ENCODE measurements at regions not wholly inside any gene's neighbourhood (a gene's known extent, or its start where the extent isn't known, plus 50 kb on each side); places are given as distances from the start of the nearest gene placed in this dataset.

DNA sequence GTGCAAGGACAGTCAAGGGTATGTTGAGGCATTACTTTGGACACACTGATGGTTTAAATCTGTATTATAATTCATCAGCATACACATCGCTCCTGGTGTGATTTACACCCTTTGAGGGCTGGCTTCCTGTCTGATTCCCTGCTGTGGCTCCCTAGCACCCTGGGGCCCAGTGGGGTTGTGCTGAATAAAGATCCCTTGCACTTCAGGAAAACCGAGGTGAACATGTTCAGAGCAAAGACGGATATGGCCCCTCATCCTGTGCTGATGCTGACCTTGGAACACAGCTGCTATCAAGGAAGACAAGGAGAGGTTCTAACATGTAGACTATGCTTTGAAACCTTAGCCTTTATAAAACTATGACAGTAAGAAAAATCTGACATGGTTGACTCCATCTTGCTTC lies 84.6 kb upstream of the UNC5B start:
- DNase-seq: no peak

DNA sequence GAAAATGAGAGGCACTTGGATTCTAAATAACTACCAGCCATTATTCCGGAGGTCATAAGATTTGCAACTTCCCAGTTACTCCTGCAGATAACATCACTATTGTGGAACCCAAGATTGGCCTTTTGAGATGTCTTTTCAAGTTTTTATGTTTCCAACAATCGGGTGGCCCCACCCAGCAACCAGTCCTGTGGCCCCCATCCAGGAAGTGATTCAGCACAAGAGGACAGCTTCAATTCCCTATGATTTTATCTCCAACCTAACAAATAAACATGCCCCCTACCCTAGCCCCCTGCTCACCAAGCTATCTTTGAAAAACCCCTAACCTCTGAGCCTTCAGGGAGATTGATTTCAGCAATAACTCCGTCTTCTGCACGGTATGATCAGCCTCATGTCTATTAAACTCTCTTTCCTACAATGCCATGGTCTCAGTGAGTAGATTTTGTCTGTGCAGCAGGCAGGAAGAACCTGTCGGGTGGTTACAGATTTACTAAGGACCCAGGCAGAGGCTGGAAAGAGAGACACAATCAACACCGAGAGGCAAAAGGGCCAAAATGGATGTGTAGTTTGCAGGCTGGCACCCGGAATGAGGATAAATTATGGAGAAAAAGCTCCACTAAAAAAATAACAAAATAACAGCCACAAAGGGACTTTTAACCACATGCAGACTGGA lies 83.9 kb upstream of the UNC5B start:
- DNase-seq: no peak

DNA sequence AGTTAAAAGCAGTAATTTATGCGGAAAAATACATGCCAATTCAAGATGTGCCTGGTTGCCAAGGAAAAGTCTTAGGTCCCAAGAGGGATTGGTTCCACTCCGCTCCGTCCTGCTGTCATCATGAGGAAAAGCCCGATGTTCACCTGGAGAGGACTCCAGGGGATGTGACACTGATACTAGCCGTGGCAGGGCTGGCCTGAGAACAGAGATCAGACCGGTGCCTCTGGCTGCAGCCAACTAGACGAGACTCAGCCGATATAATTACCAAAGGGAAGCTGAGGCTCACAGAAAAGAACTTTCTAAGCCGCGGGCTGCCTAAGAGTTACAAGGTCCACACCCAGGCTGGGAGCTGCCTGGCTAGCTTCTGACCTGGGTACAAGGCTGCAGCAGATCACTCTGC lies 81.3 kb upstream of the UNC5B start:
- DNase-seq: no peak

DNA sequence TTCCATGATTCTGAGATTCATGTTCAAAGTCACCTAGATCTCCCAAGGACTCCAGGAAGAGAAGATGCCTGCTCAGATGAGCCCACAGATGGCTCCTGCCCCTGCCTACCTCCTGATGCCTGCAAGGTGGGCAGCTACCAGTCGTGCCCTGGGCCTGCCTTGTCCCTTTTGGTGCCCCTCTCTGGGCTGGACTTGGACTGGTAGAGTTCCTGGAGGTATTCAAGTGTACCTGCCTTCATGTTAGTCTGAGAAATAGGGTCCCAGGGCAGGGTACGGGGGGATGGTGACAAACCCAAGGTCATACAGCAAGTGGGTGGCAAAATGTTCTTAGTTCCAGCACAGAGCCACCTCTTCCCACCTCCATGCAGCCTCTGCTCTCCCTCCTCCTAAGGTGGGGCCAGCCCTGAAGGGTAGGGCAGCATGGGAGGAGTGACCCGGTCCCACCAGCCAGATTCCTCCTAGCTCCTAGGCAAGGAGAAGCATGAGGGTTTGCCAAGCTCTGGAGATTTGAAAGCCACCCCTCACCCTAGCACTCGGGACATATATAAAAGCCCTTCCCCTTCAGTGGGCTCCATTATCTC lies 80.8 kb upstream of the UNC5B start:
- no peak for DNase-seq

DNA sequence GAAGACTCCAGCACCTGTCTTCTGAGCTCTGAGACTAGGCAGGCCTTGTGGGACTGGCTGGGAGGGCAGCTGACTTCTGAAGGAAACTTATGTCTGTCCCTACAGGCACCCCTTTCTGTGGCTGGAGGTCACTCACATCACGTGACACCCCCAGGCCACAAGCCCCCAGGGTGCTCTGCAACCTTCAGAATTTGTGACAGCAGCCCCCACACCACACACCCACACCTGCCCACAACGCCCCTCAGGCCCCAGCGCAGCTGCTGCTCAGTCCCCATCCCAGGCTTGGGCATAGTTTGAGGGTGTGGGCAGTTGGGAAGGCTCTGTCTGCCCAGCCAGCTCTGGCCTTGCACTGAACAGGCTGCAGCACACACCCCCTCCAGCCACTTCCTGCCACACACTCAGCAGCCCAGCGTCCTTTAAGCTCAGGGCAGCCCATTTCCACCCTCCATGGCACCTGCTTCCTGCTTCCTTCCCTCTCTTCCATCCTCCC lies 80.0 kb upstream of the UNC5B start:
- no peak for DNase-seq

DNA sequence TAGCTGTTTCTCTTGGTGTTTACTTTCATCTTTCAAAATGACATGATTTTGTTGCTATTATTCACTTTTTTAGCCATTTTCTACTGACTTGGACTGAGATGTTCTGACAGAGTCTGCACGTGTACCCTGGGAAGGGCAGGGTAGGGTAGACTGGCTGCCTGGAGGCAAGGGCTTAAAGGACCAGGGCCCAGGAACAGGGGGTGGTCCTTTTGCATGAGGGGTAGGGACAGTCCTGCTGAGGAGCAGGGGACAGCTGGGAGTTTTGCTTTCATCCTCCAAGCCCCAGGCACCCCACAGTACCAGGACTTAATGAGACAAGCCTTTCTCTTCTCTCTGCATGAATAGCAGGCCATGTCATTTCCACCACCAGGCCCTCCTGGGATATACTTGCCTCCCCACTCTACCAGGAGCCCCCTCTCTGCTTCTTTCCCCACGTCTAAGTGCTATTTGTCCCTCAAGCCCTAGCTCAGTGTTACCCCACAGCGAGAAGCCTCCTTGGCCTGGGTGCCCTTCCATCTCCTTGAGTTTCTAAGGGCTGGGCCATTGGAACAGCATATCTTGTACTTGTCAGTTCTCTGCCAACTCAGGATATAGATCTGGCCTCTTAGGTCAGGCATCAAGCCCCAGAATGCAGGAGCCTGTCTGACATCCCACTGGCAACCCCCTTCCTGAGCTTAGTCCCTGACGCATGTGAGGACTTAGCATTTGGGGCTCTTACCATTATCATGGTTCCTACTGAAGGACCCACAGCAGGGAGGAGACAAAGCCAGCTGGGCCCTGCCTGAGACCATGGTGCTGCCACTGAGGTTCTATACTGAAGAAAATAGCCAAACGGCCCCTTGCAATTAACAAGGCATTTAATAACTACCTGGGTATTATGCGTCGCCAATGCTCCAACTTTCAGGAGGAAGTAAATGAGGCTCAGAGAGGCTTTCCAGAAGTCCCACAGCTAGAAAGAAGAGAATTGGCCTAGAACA lies 78.4 kb upstream of the UNC5B start:
- DNase-seq: no peak

DNA sequence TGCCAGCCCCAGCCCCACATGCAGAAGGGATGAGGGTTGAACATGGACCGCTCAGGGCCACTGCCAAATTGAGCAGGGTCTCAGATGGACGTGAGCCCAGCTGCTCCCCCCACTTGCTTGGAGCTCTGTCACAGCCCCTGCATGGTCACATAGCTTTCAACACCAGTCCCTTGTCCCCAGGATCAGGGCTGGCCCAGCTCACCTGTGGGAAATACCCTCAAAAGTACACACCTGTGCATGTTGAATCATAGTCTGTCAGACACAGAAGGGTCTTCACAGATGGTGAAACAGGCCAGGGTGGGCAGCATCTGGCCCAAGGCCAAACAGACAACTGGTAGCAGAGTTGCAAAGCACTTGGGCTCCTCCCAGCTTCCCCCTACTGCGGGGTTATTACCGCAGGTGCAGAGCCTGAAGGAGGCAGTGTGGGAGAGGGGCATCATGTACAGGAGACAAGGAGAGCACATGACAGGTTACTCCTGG lies 77.6 kb upstream of the UNC5B start:
- no peak for DNase-seq

DNA sequence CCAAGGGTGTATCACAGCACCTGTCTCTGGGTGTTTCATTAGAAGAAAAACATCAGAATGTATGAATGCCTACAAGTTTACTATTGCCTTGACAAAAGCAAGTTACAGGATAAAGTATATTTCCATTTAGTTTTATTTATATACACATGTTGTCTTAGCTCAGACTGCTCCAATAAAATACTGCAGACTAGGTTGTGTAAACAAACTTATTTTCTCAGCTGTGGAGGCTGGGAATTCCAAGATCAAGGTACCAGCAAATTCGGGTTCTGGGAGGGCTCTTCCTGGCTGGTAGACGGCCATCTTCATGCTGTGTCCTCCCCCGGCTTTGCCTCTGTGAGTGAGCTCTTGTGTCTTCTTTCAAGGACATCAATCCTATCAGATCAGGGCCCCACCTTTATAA lies 77.1 kb upstream of the UNC5B start:
- DNase-seq: no peak

DNA sequence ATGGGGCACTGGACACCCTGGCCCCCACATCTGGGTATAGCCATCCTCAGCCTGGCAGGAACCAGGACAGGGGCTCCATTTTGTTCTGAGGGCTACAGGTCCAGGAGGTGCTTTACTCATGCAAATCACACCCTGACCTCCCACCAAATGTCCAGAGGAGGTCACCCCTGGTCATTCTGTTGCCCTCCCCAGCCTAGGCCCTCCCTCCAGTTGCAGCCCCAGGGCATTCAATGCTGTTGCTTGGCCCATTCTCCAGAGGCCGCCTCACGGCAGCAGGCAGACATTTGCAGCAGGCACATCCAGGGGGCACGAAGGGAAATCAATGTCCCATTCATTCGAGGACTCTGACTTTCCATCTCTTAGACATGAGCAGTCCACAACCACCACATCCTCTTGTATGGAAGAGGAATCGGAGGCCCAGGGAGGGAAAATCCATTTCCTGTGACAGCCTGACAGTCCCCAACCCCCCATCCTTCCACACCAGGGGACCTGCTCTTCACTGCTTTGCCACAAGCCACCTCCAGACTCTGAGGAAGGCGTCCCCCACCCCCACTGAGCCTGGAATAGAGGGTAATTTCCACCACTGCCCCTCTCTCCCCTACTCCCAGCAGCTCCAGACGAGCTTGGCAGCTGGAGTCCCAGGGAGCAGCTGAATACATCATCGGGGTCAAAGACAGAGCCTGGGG lies 76.2 kb upstream of the UNC5B start:
- DNase-seq: no peak

DNA sequence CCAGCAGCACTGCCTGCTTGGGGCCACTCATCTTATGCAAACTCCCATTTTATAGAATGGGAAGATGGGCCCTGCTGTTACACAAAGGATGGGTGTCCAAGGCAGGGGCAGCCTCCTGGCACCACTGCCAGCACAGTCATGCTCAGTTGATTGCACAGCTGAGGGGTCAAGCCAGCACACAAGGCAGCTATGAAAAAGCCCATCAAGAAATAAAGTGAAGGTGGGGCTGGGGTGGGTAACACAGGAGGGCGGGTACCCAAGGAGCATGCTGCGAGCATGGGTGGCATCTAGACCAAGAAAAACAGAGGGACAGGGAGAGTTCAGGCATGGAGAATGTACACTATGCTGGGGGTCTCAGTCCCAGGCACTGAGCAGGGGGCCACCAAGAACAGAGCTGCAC lies 74.7 kb upstream of the UNC5B start:
- DNase-seq: no peak

DNA sequence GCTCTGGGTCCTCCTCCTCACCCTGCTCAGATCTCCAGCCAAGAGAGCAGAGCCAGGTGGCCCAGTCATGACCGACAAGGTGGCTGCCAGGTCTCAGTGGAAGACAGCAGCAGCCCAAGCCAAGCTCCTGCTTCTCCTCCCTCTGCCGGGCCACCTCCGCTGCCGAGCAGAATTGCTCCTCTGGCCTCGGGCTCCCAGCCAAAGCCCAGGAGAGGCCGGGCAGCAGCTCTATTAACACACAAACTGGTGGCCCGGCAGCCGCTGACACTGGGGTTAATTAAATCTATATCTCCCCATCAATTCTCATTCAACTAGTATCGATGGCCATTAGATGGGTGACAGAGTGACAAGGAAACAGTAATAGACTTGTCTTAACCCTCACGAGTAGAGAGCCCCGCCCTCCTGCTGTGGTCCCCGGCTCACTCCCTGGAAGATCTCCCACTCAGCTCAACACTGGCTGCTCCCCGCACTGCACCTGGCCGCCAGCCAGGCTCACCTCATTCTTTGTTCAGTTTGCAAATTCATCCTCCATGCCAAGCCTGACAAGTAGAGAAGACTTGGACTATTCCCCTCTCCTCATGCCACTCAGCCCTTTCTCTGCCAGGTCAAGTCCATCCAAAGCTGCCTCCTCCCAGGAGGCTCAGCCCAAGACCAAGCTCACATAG lies 74.1 kb upstream of the UNC5B start:
- DNase-seq: no peak

DNA sequence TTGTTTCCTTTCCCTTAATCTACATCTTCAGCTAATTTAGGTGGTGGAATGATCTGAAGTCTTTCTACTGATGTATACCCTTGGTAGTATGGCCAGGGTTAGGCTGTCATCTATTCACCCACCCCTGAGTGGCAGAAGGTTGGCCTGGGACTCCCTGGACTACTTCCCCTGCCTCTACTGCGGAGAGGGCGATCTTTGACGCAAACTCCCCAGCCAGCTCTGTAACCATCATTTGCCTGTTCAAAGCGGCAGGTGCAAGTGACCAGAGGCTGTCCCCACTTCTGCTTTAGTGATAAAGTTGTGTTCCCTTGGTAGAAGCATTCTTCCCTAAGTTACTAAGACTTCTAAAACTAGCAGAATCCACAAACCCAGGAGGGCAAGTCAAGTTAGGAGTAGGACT lies 70.8 kb upstream of the UNC5B start:
- DNase-seq: no peak

DNA sequence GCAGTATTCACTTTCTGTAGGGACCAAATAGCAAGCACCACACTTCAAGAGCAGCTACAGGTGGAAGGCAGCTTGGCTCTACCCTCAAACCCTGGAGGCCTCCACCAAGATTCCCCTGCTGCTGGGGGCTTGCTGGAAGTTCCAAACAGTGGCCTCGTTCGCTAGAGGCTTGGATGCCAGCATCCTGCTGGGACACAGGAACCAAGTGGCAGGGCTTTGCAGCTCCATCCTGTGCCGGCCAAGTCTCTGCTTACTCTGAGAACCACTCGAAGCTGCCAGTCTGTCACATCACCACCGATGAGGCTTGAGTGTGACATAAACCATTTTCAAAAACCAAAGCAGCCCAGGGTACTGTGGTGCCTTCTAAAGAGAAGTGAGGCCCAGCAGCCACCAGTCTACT lies 69.2 kb upstream of the UNC5B start:
- no peak for DNase-seq

DNA sequence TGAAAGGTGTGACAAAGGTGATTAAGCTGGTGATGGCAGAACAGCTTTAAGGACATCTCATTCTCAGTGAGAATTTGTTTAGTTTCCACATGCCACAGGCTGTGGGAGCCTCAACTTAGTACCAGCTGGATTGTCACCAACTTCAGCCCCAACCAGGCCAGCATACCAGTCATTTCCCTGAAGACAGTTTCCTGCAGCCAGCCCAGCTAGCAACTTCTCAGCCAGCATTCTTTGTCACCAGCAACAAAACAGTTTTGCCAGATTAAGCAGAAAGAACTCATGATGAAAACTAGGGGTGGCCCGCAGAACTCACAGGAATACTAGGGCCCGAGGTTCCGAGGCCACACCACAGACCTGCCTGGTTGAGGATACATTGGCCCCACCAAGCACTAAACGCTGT lies 68.8 kb upstream of the UNC5B start:
- no peak for DNase-seq

DNA sequence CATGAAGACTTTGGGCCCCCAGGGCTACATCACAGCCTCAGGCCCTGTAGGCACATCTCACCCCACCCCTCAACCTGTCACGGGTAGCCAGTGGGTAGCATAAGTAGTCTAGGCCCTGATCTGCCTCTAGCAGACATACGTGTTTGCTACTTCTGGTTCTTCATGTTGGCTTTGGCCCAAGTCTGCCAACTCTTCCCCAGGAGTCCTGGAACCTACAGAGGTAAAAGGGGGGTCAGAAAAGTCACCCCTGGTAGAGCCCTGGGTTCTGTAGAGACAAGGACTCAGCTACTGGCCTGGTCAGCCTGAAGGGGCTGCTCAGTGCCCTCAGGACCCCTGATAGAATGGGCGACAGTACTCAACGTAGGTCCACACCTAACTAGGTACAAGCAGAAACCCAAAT lies 67.5 kb upstream of the UNC5B start:
- no peak for DNase-seq

DNA sequence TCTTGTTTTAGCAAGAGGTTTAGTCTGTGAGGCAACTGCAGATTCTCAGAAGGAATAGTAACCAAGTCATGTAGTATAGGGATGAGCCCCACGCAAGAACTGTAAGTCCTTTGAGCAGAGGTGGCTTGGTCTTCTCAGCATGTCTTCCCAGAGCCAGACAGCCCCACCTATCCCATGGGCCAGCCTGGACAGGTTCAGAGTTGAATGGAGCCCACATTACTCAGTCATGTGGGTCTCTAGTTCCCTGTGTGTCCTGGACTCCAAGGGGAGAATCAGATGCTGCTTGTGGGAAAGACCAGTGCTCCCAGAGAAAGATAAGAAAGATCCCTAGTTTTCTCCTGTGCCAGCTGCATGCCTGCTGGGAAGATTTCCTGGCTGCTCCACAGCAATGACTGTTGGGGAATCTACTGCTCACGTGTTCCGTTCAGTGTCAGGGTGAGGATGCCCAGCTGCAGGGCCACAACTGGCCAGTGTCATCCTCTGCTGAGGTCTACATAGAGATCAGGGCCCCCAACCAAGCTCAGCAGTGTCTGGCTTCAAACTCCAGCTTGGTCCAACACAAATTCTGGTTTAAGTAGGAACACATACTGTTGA lies 66.9 kb upstream of the UNC5B start:
- DNase-seq: no peak

DNA sequence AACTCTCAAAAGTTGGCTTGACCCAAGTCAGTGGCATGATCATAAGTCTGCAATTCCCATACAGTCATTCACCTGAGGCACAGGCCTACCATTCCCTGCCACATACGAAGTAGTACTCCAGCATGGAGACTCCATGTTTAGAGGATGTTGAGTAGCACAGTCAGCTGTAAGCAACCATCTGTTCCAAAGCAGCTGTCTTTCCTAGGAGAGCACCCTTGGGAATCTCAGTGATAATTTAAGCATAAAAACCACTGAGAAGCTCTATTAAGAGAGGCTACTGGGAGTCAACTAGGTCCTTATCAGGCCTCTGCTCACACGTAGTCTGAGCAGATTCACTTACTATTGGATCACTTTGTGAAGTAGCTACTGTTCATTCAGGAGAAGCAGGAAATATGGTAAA lies 61.6 kb upstream of the UNC5B start:
- DNase-seq: peak; percentile 74

DNA sequence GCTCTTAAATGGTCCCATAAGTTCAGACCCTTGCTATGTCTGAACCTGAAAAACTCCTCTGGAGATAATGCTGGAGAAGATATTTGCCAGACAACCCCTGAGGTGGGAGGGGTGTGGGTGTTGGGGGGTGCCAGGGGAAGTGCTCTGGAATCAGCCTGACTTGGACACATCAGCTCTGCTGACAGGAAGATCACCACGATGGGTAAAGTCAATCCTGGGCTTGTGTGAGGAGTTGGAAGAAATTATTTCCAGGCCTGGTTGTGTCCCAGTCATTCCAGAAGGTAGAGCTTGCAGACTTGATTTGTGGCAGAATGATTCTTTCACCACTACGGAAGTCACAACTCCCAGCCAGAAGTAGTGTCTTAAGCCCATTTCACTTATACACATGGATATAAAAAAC lies 60.3 kb upstream of the UNC5B start:
- DNase-seq: no peak

DNA sequence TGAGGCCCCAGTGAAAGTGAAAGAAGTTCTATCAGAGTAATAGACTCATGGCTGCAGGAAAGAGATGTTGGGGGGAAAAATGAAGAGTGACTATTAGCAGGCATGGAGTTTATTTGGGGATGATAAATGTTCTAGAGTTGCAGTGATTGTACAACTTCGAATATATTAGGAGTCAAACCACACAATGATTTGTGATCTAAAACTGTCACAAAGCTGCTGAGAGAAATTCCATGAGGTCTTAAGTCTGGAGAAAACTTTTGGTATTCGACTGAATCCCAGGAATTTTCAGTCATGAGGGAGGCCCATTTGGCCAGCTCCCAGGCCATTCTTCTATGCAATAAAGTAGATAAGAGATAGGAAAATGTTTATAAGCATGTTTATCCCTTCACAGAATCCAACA lies 55.9 kb upstream of the UNC5B start:
- DNase-seq: no peak

DNA sequence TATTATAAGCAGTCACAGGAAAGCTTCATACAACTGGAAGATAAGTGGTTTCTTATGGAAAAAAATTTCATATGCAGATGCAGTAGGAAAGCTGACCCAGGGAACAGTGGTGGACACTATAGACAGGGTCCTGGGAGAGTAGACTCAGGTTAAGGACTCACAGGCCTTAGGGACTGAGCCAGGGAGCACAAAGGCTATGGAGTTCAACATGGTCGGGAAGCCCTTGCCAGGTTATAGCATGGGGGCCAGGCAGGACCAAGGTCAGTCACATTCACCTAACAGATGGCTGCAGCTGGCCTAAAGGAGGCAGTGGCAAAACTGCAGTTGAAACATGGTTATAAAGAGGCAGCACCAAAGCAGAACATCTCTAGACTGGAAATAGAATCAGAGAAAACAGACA lies 54.9 kb upstream of the UNC5B start:
- no peak for DNase-seq

DNA sequence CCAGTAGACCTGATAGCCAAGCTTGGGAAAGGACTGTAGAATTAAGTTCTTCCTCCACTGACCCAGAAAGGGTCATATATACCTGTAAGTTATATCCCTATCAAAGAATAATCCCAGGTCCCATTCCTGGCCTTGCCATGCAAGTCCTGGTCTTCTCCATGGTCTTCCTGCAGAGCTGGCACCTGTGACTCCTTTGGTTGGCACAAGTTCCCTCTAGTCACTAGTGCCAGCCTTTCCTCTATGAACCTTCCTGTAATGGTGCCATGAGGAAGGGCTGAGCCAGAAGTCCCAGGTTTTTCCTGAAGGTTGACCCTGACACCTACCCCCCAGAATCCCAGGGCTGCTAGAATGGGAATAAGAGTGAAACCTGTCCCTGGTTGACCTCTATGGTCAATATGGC lies 54.1 kb upstream of the UNC5B start:
- no peak for DNase-seq

DNA sequence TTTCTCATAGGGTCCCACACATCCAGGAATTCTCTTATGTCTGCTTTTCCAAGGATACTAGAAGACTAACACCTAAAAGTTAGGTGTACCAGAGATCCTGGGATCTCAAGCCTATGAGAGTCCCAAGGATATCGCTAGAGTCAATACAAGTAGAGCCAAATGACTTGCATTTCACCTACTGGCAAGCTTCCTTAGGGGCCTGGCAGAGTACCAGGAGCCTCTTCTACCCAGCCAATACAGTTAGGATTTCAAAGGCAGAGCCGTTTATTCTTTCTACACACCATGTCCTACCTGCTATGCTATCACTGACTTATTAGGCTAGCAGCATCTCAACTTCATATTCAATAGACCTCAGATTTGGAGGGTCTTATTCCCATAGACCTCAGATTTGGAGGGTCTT lies 53.5 kb upstream of the UNC5B start:
- no peak for DNase-seq

Data from NCI-H2171 (cell line).